Activated CD4-positive, alpha-beta T cell treated with anti-CD3 and anti-CD28 coated beads for 36 hours (primary cell): ENCODE measurements at regions not wholly inside any gene's neighbourhood (a gene's known extent, or its start where the extent isn't known, plus 50 kb on each side); places are given as distances from the start of the nearest gene placed in this dataset.
"Not testable (repeated sequence)": the region's sequence is repeated elsewhere in the genome, so short reads cannot be mapped to it uniquely, and the experiment has no call there.

Experiments
- ATAC-seq: fragments of 200-7000 bp; cut with Tn5 transposase; one replicate; pipeline ENCODE4 v1.10.0; 2021; ENCODE audit warnings: mild to moderate bottlenecking, moderate library complexity
- CTCF ChIA-PET: fragments of 350-600 bp; sonication (Branson Sonifier 250); formaldehyde crosslinking; loops from one replicate; lab custom pipeline; 2021; ENCODE audit warnings: antibody characterized with exemption; lab: Charles Lee
- POLR2A ChIA-PET: fragments of 350-600 bp; sonication (Branson Sonifier 250); formaldehyde crosslinking; loops from one replicate; lab custom pipeline; 2021; ENCODE audit warnings: antibody characterized with exemption, inconsistent platforms; lab: Charles Lee
- DNase-seq: peaks from one replicate; pipeline ENCODE4 v3.0.0-alpha.2; 2020
- H3K27ac Mint-ChIP-seq: one replicate; pipeline ENCODE4 v1.8.0; 2021; ENCODE audit warnings: mixed read lengths
- H3K27me3 Mint-ChIP-seq: one replicate; pipeline ENCODE4 v1.8.0; 2021; ENCODE audit warnings: mixed read lengths
- H3K36me3 Mint-ChIP-seq: one replicate; pipeline ENCODE4 v1.8.0; 2021; ENCODE audit warnings: low read depth, mixed read lengths
- H3K4me1 Mint-ChIP-seq: one replicate; pipeline ENCODE4 v1.8.0; 2021; ENCODE audit warnings: mixed read lengths
- H3K4me3 Mint-ChIP-seq: one replicate; pipeline ENCODE4 v1.8.0; 2021; ENCODE audit warnings: mild to moderate bottlenecking, moderate library complexity, mixed read lengths
- H3K9me3 Mint-ChIP-seq: one replicate; pipeline ENCODE4 v1.8.0; 2021; ENCODE audit warnings: low read depth, mixed read lengths
- intact Hi-C, 2 experiments: fragments of 100-400 bp; cut with DNase I in 1 of 2; cut with micrococcal nuclease in 1 of 2; formaldehyde crosslinking; loops; one replicate each; pipeline versions ENCODE4 v1.14.2 to v1.15.1; 2022 to 2024; cut with DNase I, micrococcal nuclease

- H3K36me3 Mint-ChIP-seq, result no peaks in the 10 kb centered on the region
Measured at GRCh38 chr4:165806613-165807012, 66.4 kb upstream of the TLL1 start.

GRCh38 chr4:165810726-165811125, 62.3 kb upstream of the TLL1 start:
- CTCF ChIA-PET, result no interaction called here
- Mint-ChIP-seq H3K4me1 (no peaks in the 10 kb centered on the region), H3K36me3 (no peaks in the 10 kb centered on the region), H3K9me3 (no peaks in the 10 kb centered on the region), H3K27me3 (no peaks in the 10 kb centered on the region), H3K4me3 (no peak overlapping the region), H3K27ac (no peak overlapping the region)
- POLR2A ChIA-PET, result no interaction called here
- no peak for ATAC-seq
- intact Hi-C loops, result no loop called here
- no peak for DNase-seq

More at GRCh38 chr4:165806613-165807012, 66.4 kb upstream of the TLL1 start:
- Mint-ChIP-seq H3K4me1 (no peaks in the 10 kb centered on the region), H3K4me3 (no peak overlapping the region), H3K27ac (no peak overlapping the region), H3K9me3 (no peaks in the 10 kb centered on the region), H3K27me3 (no peaks in the 10 kb centered on the region)
- ChIA-PET CTCF (no interaction called here), POLR2A (no interaction called here)
- no peak for ATAC-seq
- no peak for DNase-seq
- intact Hi-C loops, result no loop called here

- Mint-ChIP-seq H3K27ac (no peak overlapping the region), H3K27me3 (no peaks in the 10 kb centered on the region), H3K36me3 (no peaks in the 10 kb centered on the region), H3K9me3 (peaks cover 3% of the 10 kb centered on the region), H3K4me1 (no peaks in the 10 kb centered on the region), H3K4me3 (no peak overlapping the region)
- ChIA-PET POLR2A (no interaction called here), CTCF (no interaction called here)
- intact Hi-C loops, result no loop called here
- DNase-seq (no peak), ATAC-seq (no peak)
Measured at GRCh38 chr4:165813606-165814005, 59.4 kb upstream of the TLL1 start.

- no peak for ATAC-seq
- Mint-ChIP-seq H3K27me3 (no peaks in the 10 kb centered on the region), H3K36me3 (no peaks in the 10 kb centered on the region), H3K4me1 (no peaks in the 10 kb centered on the region), H3K4me3 (no peak overlapping the region), H3K27ac (no peak overlapping the region), H3K9me3 (peaks cover 3% of the 10 kb centered on the region)
- intact Hi-C loops, result no loop called here
- DNase-seq, result no peak
- ChIA-PET CTCF (no interaction called here), POLR2A (no interaction called here)
Measured at GRCh38 chr4:165814256-165815020, 58.6 kb upstream of the TLL1 start.

- H3K27ac Mint-ChIP-seq, H3K4me1 Mint-ChIP-seq, POLR2A ChIA-PET, intact Hi-C loops, H3K36me3 Mint-ChIP-seq, H3K9me3 Mint-ChIP-seq, ATAC-seq, H3K4me3 Mint-ChIP-seq, H3K27me3 Mint-ChIP-seq, CTCF ChIA-PET, DNase-seq: not testable (repeated sequence)
Measured at GRCh38 chr4:165819126-165819525, 53.9 kb upstream of the TLL1 start.
